T-cell (primary cell): ENCODE measurements at regions not wholly inside any gene's neighbourhood (a gene's known extent, or its start where the extent isn't known, plus 50 kb on each side); places are given as distances from the start of the nearest gene placed in this dataset.

ENCODE experiments used
- ATAC-seq, 4 experiments: fragments of 200-7000 bp in 3 of 4; fragments of 150-1000 bp in 1 of 4; cut with Tn5 transposase; replicated peaks in 1 of 4; 1 replicate in 3 of 4; 2 replicates in 1 of 4; pipeline ENCODE4 v1.10.0; 2021; ENCODE audit warnings: moderate library complexity in 3 of 4, mild to moderate bottlenecking in 2 of 4, moderate number of reproducible peaks in 1 of 4
- CTCF ChIA-PET, 2 donors: fragments of 300-600 bp; sonication (Branson Sonifier 250); formaldehyde crosslinking; loops; one replicate each; lab custom pipeline; 2022; ENCODE audit warnings: antibody characterized with exemption in 2 of 2; lab: Charles Lee
- POLR2A ChIA-PET, 2 donors: fragments of 300-600 bp; sonication (Branson Sonifier 250); formaldehyde crosslinking; loops; one replicate each; lab custom pipeline; 2022; ENCODE audit warnings: antibody characterized with exemption in 2 of 2; lab: Charles Lee
- DNase-seq, 35 experiments: peaks; one replicate each; pipeline versions ENCODE4 v3.0.0 to v3.0.0-alpha.2; 2013 to 2023
- H3K27ac ChIP-seq: one replicate; pipeline ENCODE4 v1.5.1; 2013; ENCODE audit warnings: low read length
- H3K27me3 ChIP-seq, 2 experiments: replicated peaks in 1 of 2; 1 replicate in 1 of 2; 2 replicates in 1 of 2; pipeline versions ENCODE4 v1.6.1 to v1.7.0; 2013; ENCODE audit warnings: low read length in 1 of 2, mixed read lengths in 1 of 2; ENCODE audit not compliant: control insufficient read depth in 2 of 2, insufficient read depth in 2 of 2; ENCODE audit errors: extremely low read depth in 1 of 2
- H3K36me3 ChIP-seq, 2 donors: 1 replicate in 1 of 2; 2 replicates in 1 of 2; pipeline versions ENCODE4 v1.6.1 to v1.7.0; 2013; ENCODE audit warnings: low read length in 1 of 2; ENCODE audit not compliant: control insufficient read depth in 2 of 2, insufficient read depth in 1 of 2; ENCODE audit errors: extremely low read depth in 1 of 2
- H3K4me1 ChIP-seq, 2 experiments: 1 replicate in 1 of 2; 2 replicates in 1 of 2; pipeline versions ENCODE4 v1.6.1 to v1.7.0; 2013; ENCODE audit warnings: low read length in 2 of 2, mixed read lengths in 1 of 2; ENCODE audit not compliant: insufficient read depth in 2 of 2, control insufficient read depth in 1 of 2; ENCODE audit errors: extremely low read depth in 1 of 2
- H3K4me3 ChIP-seq, 2 donors: 1 replicate in 1 of 2; 2 replicates in 1 of 2; pipeline versions ENCODE4 v1.5.1 to v1.7.0; 2013; ENCODE audit warnings: mild to moderate bottlenecking in 2 of 2, low read length in 1 of 2, moderate library complexity in 1 of 2; ENCODE audit not compliant: control insufficient read depth in 1 of 2; ENCODE audit errors: extremely low read depth in 1 of 2
- H3K9me3 ChIP-seq: 2 replicates; pipeline ENCODE4 v1.7.0; 2013
- H3K27ac Mint-ChIP-seq, 2 donors: one replicate each; pipeline ENCODE4 v1.8.0; 2020 to 2021; ENCODE audit warnings: mild to moderate bottlenecking in 2 of 2, mixed read lengths in 2 of 2
- H3K27me3 Mint-ChIP-seq, 2 donors: one replicate each; pipeline ENCODE4 v1.8.0; 2021 to 2022; ENCODE audit warnings: mixed read lengths in 2 of 2
- H3K36me3 Mint-ChIP-seq: one replicate; pipeline ENCODE4 v1.8.0; 2021; ENCODE audit warnings: mixed read lengths
- H3K4me1 Mint-ChIP-seq, 3 donors: one replicate each; pipeline ENCODE4 v1.8.0; 2020 to 2022; ENCODE audit warnings: mixed read lengths in 3 of 3, mild to moderate bottlenecking in 1 of 3
- H3K4me3 Mint-ChIP-seq, 3 donors: one replicate each; pipeline ENCODE4 v1.8.0; 2020 to 2022; ENCODE audit warnings: mild to moderate bottlenecking in 3 of 3, mixed read lengths in 3 of 3, moderate library complexity in 3 of 3
- H3K9me3 Mint-ChIP-seq, 3 donors: one replicate each; pipeline ENCODE4 v1.8.0; 2020 to 2022; ENCODE audit warnings: mixed read lengths in 3 of 3
- WGBS: methylation state at CpG from one replicate; pipeline ENCODE4 v1.1.5; 2013; ENCODE audit warnings: missing lambda C conversion rate; ENCODE audit not compliant: insufficient coverage; 5-methylcytosine and 5-hydroxymethylcytosine counted together

GRCh38 chr13:22405891-22406290 is 735.0 kb downstream of the FGF9 start:
- Mint-ChIP-seq H3K27ac (no peak overlapping the region), H3K4me1 (no peaks in the 10 kb centered on the region), H3K27me3 (no peaks in the 10 kb centered on the region), H3K4me3 (no peak overlapping the region), H3K36me3 (no peaks in the 10 kb centered on the region), H3K9me3 (peaks cover 3 to 9% (median 8%) of the 10 kb centered on the region in 3 donors)
- H3K4me1 ChIP-seq, result no peaks in the 10 kb centered on the region
- H3K27me3 ChIP-seq, result no peaks in the 10 kb centered on the region
- ChIA-PET POLR2A (no interaction called here), CTCF (no interaction called here)
- ATAC-seq (no peak), DNase-seq (no peak)
- peaks cover 3% of the 10 kb centered on the region for H3K9me3 ChIP-seq
- H3K27ac ChIP-seq, result no peak overlapping the region
- no CpG with 5 or more reads among the region's 1 CpG for WGBS
- no peak overlapping the region for H3K4me3 ChIP-seq
- H3K36me3 ChIP-seq, result no peaks in the 10 kb centered on the region

- Mint-ChIP-seq H3K27ac (no peak overlapping the region), H3K27me3 (peaks cover 0 to 5% of the 10 kb centered on the region in 2 donors), H3K4me3 (no peak overlapping the region), H3K9me3 (peaks cover 18 to 37% (median 28%) of the 10 kb centered on the region in 3 donors), H3K4me1 (no peaks in the 10 kb centered on the region), H3K36me3 (peaks cover 3% of the 10 kb centered on the region)
- H3K4me1 ChIP-seq, result no peaks in the 10 kb centered on the region
- peaks cover 3% of the 10 kb centered on the region for H3K9me3 ChIP-seq
- POLR2A ChIA-PET, result no interaction called here
- H3K4me3 ChIP-seq, result no peak overlapping the region
- CTCF ChIA-PET, result no interaction called here
- no peak for ATAC-seq
- WGBS, result no CpG with 5 or more reads among the region's 1 CpG
- no peaks in the 10 kb centered on the region for H3K27me3 ChIP-seq
- no peaks in the 10 kb centered on the region for H3K36me3 ChIP-seq
- no peak for DNase-seq
- H3K27ac ChIP-seq, result no peak overlapping the region
Observed at GRCh38 chr13:22412452-22412851, 741.6 kb downstream of the FGF9 start.

GRCh38 chr13:22422023-22422422 is 751.1 kb downstream of the FGF9 start:
- no peak overlapping the region for H3K4me3 ChIP-seq
- no peak overlapping the region for H3K27ac ChIP-seq
- Mint-ChIP-seq H3K4me3 (no peak overlapping the region), H3K27ac (no peak overlapping the region), H3K9me3 (peaks cover 0 to 12% (median 0%) of the 10 kb centered on the region in 3 donors), H3K4me1 (no peaks in the 10 kb centered on the region), H3K27me3 (no peaks in the 10 kb centered on the region), H3K36me3 (no peaks in the 10 kb centered on the region)
- ChIA-PET CTCF (no interaction called here), POLR2A (no interaction called here)
- ATAC-seq, result no peak
- no peaks in the 10 kb centered on the region for H3K36me3 ChIP-seq
- H3K9me3 ChIP-seq, result no peaks in the 10 kb centered on the region
- H3K27me3 ChIP-seq, result no peaks in the 10 kb centered on the region
- DNase-seq, result no peak
- H3K4me1 ChIP-seq, result no peaks in the 10 kb centered on the region

GRCh38 chr13:22422712-22423111 is 751.8 kb downstream of the FGF9 start:
- CTCF ChIA-PET, result interaction anchor here in 1 of 2 donors (0.5 kb wide), 1 partner anchor 275 kb away, joined by 3 read pairs; no protein-coding TSS in a partner anchor
- no peak for DNase-seq
- no peak for ATAC-seq
- WGBS, result 58% methylated on average over 5 of the region's 7 CpGs
- Mint-ChIP-seq H3K36me3 (no peaks in the 10 kb centered on the region), H3K27ac (no peak overlapping the region), H3K4me1 (no peaks in the 10 kb centered on the region), H3K4me3 (no peak overlapping the region), H3K9me3 (peaks cover 0 to 12% (median 0%) of the 10 kb centered on the region in 3 donors), H3K27me3 (no peaks in the 10 kb centered on the region)
- Histone ChIP-seq H3K4me1 (no peaks in the 10 kb centered on the region), H3K9me3 (no peaks in the 10 kb centered on the region), H3K4me3 (no peak overlapping the region), H3K27ac (no peak overlapping the region), H3K27me3 (no peaks in the 10 kb centered on the region), H3K36me3 (no peaks in the 10 kb centered on the region)
- POLR2A ChIA-PET, result no interaction called here

GRCh38 chr13:22423261-22423660 is 752.4 kb downstream of the FGF9 start:
- CTCF ChIA-PET, result no interaction called here
- H3K9me3 ChIP-seq, result no peaks in the 10 kb centered on the region

GRCh38 chr13:22425087-22425486 is 754.2 kb downstream of the FGF9 start:
- H3K4me3 Mint-ChIP-seq, result no peak overlapping the region
- Histone ChIP-seq H3K27ac (no peak overlapping the region), H3K9me3 (no peaks in the 10 kb centered on the region), H3K36me3 (no peaks in the 10 kb centered on the region), H3K27me3 (no peaks in the 10 kb centered on the region), H3K4me1 (no peaks in the 10 kb centered on the region), H3K4me3 (no peak overlapping the region)
- peaks cover 0 to 7% (median 2%) of the 10 kb centered on the region in 3 donors for H3K9me3 Mint-ChIP-seq
- DNase-seq, result no peak
- no peaks in the 10 kb centered on the region for H3K27me3 Mint-ChIP-seq
- ChIA-PET CTCF (no interaction called here), POLR2A (no interaction called here)
- WGBS, result no CpG with 5 or more reads among the region's 4 CpGs
- H3K4me1 Mint-ChIP-seq, result no peaks in the 10 kb centered on the region
- ATAC-seq, result no peak
- peaks cover 2% of the 10 kb centered on the region for H3K36me3 Mint-ChIP-seq
- no peak overlapping the region for H3K27ac Mint-ChIP-seq

More at GRCh38 chr13:22423261-22423660, 752.4 kb downstream of the FGF9 start:
- Mint-ChIP-seq H3K4me3 (no peak overlapping the region), H3K4me1 (no peaks in the 10 kb centered on the region), H3K27me3 (no peaks in the 10 kb centered on the region), H3K27ac (no peak overlapping the region), H3K36me3 (no peaks in the 10 kb centered on the region), H3K9me3 (peaks cover 0 to 12% (median 0%) of the 10 kb centered on the region in 3 donors)
- DNase-seq, result no peak
- ATAC-seq, result no peak
- whole genome bisulfite sequencing, result 86% methylated on average over 1 of the region's 1 CpG
- Histone ChIP-seq H3K4me3 (no peak overlapping the region), H3K27me3 (no peaks in the 10 kb centered on the region), H3K36me3 (no peaks in the 10 kb centered on the region), H3K27ac (no peak overlapping the region), H3K4me1 (no peaks in the 10 kb centered on the region)
- POLR2A ChIA-PET, result no interaction called here

- POLR2A ChIA-PET, result no interaction called here
- CTCF ChIA-PET, result interaction anchor here in 1 of 2 donors (0.7 kb wide), 1 partner anchor 122 kb away, joined by 3 read pairs; no protein-coding TSS in a partner anchor
- H3K36me3 ChIP-seq, result no peaks in the 10 kb centered on the region
- no peaks in the 10 kb centered on the region for H3K27me3 Mint-ChIP-seq
- no peak overlapping the region for H3K4me3 Mint-ChIP-seq
- H3K36me3 Mint-ChIP-seq, result peaks cover 2% of the 10 kb centered on the region
- H3K4me1 ChIP-seq, result no peaks in the 10 kb centered on the region
- H3K4me3 ChIP-seq, result no peak overlapping the region
- ATAC-seq, result no peak
- H3K27ac ChIP-seq, result no peak overlapping the region
- 88% methylated on average over 2 of the region's 3 CpGs for WGBS
- H3K9me3 Mint-ChIP-seq, result peaks cover 0 to 9% (median 3%) of the 10 kb centered on the region in 3 donors
- no peaks in the 10 kb centered on the region for H3K27me3 ChIP-seq
- DNase-seq, result no peak
- no peaks in the 10 kb centered on the region for H3K4me1 Mint-ChIP-seq
- H3K9me3 ChIP-seq, result no peaks in the 10 kb centered on the region
- H3K27ac Mint-ChIP-seq, result no peak overlapping the region
Observed at GRCh38 chr13:22427066-22427465, 753.7 kb upstream of the SGCG start.
